Keratinocyte (primary cell): ENCODE measurements at regions not wholly inside any gene's neighbourhood (a gene's known extent, or its start where the extent isn't known, plus 50 kb on each side); places are given as distances from the start of the nearest gene placed in this dataset.

Experiments
- DNase-seq: peaks from one replicate; pipeline ENCODE4 v3.0.0-alpha.2; 2011; ENCODE audit warnings: low read depth, missing footprints, low spot score
- FAIRE-seq: peaks from 2 replicates; lab custom pipeline; 2011; peaks lifted over from hg19 to GRCh38; lab: Jason Lieb, UNC
- H2AFZ ChIP-seq: 2 replicates; pipeline ENCODE4 v1.6.0; 2012; ENCODE audit warnings: low read length, control low read depth, inconsistent platforms; ENCODE audit not compliant: control insufficient read depth
- H3K27ac ChIP-seq: 2 replicates; pipeline ENCODE4 v1.5.1; 2011; ENCODE audit warnings: low read length; ENCODE audit not compliant: control insufficient read depth, insufficient read depth
- H3K27me3 ChIP-seq: 3 replicates; pipeline ENCODE4 v1.6.0; 2011; ENCODE audit warnings: low read length; ENCODE audit not compliant: control insufficient read depth, insufficient read depth; ENCODE audit errors: extremely low read depth
- H3K36me3 ChIP-seq, 2 experiments: 2 replicates in 1 of 2; 3 replicates in 1 of 2; pipeline ENCODE4 v1.5.1; 2011; ENCODE audit warnings: low read length in 2 of 2, mild to moderate bottlenecking in 1 of 2; ENCODE audit not compliant: control insufficient read depth in 2 of 2, insufficient read depth in 2 of 2; ENCODE audit errors: extremely low read depth in 1 of 2
- H3K4me1 ChIP-seq: 3 replicates; pipeline ENCODE4 v1.5.1; 2011; ENCODE audit warnings: low read length; ENCODE audit not compliant: control insufficient read depth, insufficient read depth; ENCODE audit errors: extremely low read depth
- H3K4me2 ChIP-seq: 3 replicates; pipeline ENCODE4 v1.6.0; 2011; ENCODE audit warnings: low read depth, low read length; ENCODE audit not compliant: control insufficient read depth, insufficient read depth; ENCODE audit errors: extremely low read depth
- H3K4me3 ChIP-seq, 3 experiments: fragments of 200-600 bp in 1 of 3; sonication (generic) in 1 of 3; 2 replicates in 2 of 3; 3 replicates in 1 of 3; pipeline ENCODE4 v1.5.1; 2011 to 2016; ENCODE audit warnings: low read length in 3 of 3, mild to moderate bottlenecking in 3 of 3, control low read depth in 2 of 3, inconsistent platforms in 1 of 3, low read depth in 1 of 3, mixed read lengths in 1 of 3, mixed run types in 1 of 3, moderate library complexity in 1 of 3; ENCODE audit not compliant: control insufficient read depth in 2 of 3, insufficient read depth in 2 of 3; ENCODE audit errors: extremely low read depth in 1 of 3
- H3K79me2 ChIP-seq: 2 replicates; pipeline ENCODE4 v1.6.0; 2012; ENCODE audit warnings: low read length; ENCODE audit not compliant: control insufficient read depth, insufficient read depth
- H3K9ac ChIP-seq: 3 replicates; pipeline ENCODE4 v1.6.0; 2011; ENCODE audit warnings: low read length; ENCODE audit not compliant: control insufficient read depth, insufficient read depth; ENCODE audit errors: extremely low read depth
- H3K9me1 ChIP-seq: 3 replicates; pipeline ENCODE4 v1.6.0; 2011; ENCODE audit warnings: low read length; ENCODE audit not compliant: control insufficient read depth, insufficient read depth; ENCODE audit errors: extremely low read depth
- H3K9me3 ChIP-seq: 2 replicates; pipeline ENCODE4 v1.5.1; 2012; ENCODE audit warnings: low read depth, low read length; ENCODE audit not compliant: control insufficient read depth
- H4K20me1 ChIP-seq: 3 replicates; pipeline ENCODE4 v1.6.0; 2011; ENCODE audit warnings: low read length; ENCODE audit not compliant: control insufficient read depth, insufficient read depth; ENCODE audit errors: extremely low read depth
- CTCF ChIP-seq, 3 experiments: IDR thresholded peaks in 1 of 3; conservative IDR thresholded peaks in 1 of 3; optimal IDR thresholded peaks in 1 of 3; 2 replicates in 2 of 3; 3 replicates in 1 of 3; pipeline versions ENCODE3 to v1.5.1; 2011; ENCODE audit warnings: low read length in 3 of 3, mild to moderate bottlenecking in 3 of 3, moderate library complexity in 2 of 3, control low read depth in 1 of 3, inconsistent platforms in 1 of 3; ENCODE audit not compliant: insufficient read depth in 2 of 3; ENCODE audit errors: extremely low read depth in 1 of 3
- EZH2 ChIP-seq: IDR thresholded peaks from one replicate; pipeline ENCODE4 v1.6.1; 2012; ENCODE audit warnings: inconsistent platforms, mild to moderate bottlenecking, low read length, moderate library complexity
- dilution Hi-C: fragments of 300-500 bp; cut with MboI; formaldehyde crosslinking; loops from one replicate; pipeline ENCODE4 v1.7.0; 2020; ENCODE audit warnings: low sequenced_read_pairs; ENCODE audit not compliant: extremely low pct_ligation_motif_present

DNA sequence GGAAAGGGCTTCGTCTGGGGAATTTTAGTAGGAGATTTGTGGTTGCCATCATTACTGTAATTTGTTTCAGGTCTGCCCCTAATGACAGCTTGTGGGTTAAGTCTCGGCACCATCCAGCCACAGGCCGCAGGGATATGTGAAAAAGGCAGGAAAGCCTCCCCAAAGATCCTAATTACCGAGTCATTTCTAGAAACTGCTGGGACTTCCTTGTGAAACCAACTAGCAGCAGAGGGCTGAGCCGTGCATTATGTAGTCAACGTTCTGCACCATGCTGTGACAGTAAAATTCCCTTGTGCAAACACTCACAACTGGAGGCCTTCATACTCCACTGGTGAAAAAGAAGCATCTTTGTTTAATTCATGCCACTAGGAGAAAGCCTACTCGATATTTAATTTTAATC, 230.3 kb downstream of the MPDZ start:
- Histone ChIP-seq H2AFZ (no peak overlapping the region), H3K9me3 (no peaks in the 10 kb centered on the region), H3K9me1 (no peaks in the 10 kb centered on the region), H3K4me3 (no peak overlapping the region), H3K9ac (no peak overlapping the region), H4K20me1 (no peaks in the 10 kb centered on the region), H3K4me2 (no peak overlapping the region), H3K27ac (no peak overlapping the region), H3K36me3 (no peaks in the 10 kb centered on the region), H3K27me3 (no peaks in the 10 kb centered on the region), H3K4me1 (peaks cover 12% of the 10 kb centered on the region), H3K79me2 (no peaks in the 10 kb centered on the region)
- DNase-seq = no peak
- FAIRE-seq = no peak
- dilution Hi-C loops = no loop called here
- TF ChIP-seq EZH2 = no peak
- TF ChIP-seq CTCF (optimal IDR thresholded peaks at IDR 0.05 in 1 of 3, IDR thresholded peaks at IDR 0.05 in 1 of 3, conservative IDR thresholded peaks at IDR 0.05 in 1 of 3; ENCODE audit: extremely low read depth in 1 of 3, insufficient read depth in 2 of 3, low read length in 3 of 3) = no peak

DNA sequence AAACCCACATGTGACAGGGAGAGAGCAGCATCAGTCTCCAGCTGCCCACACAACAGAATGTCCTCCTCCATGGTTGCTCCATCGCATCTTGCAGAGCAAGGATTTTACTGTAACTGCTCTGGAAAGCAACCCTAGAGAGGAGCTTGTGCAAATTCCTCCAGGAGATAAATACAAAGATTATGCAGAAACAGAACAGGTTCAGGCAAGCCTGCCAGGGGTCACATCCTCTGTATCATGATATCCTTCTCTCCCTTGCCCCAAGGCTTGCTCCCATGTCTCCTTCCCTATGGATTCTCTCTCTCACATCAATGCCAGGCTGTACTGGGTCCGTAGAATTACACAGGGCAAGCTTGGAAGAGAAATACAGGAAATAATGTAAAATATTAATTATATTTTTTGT, 226.0 kb downstream of the MPDZ start:
- no peaks in the 10 kb centered on the region for H3K9me3 ChIP-seq
- peak overlapping the region; percentile 46 for H3K4me2 ChIP-seq
- no peak overlapping the region for H3K27ac ChIP-seq
- dilution Hi-C loops = no loop called here
- H4K20me1 ChIP-seq = no peaks in the 10 kb centered on the region
- no peaks in the 10 kb centered on the region for H3K27me3 ChIP-seq
- no peaks in the 10 kb centered on the region for H3K9me1 ChIP-seq
- no peaks in the 10 kb centered on the region for H3K36me3 ChIP-seq
- DNase-seq (no peak), FAIRE-seq (peak; percentile 90)
- H3K79me2 ChIP-seq = no peaks in the 10 kb centered on the region
- peak overlapping the region in 1 of 3 experiments; percentile 16 for H3K4me3 ChIP-seq
- TF ChIP-seq EZH2 (no peak), CTCF (optimal IDR thresholded peaks at IDR 0.05 in 1 of 3, IDR thresholded peaks at IDR 0.05 in 1 of 3, conservative IDR thresholded peaks at IDR 0.05 in 1 of 3; ENCODE audit: extremely low read depth in 1 of 3, insufficient read depth in 2 of 3, low read length in 3 of 3) (no peak)
- H3K9ac ChIP-seq = no peak overlapping the region
- H2AFZ ChIP-seq = no peak overlapping the region
- H3K4me1 ChIP-seq = peaks cover 23% of the 10 kb centered on the region
